Uterus (tissue), 3 donors: ENCODE measurements at regions not wholly inside any gene's neighbourhood (a gene's known extent, or its start where the extent isn't known, plus 50 kb on each side); places are given as distances from the start of the nearest gene placed in this dataset.
A peak's percentile ranks its signal among the peaks of the same experiment; 100 is the strongest.

Experiments
- DNase-seq, 2 donors: peaks; one replicate each; pipeline ENCODE4 v3.0.0-alpha.2; 2019 to 2020
- H3K27ac ChIP-seq, 2 donors: fragments of 200-600 bp; sonication (generic); 1 replicate in 1 of 2; 2 replicates in 1 of 2; pipeline ENCODE4 v1.5.1; 2016 to 2018
- H3K27me3 ChIP-seq, 2 donors: fragments of 200-600 bp; sonication (generic); one replicate each; pipeline ENCODE4 v1.5.1; 2018 to 2019; ENCODE audit warnings: control low read depth in 1 of 2
- H3K36me3 ChIP-seq, 2 donors: fragments of 200-600 bp; sonication (generic); one replicate each; pipeline ENCODE4 v1.5.1; 2019; ENCODE audit warnings: control low read depth in 1 of 2
- H3K4me1 ChIP-seq, 2 donors: fragments of 200-600 bp; sonication (generic); one replicate each; pipeline ENCODE4 v1.5.1; 2018 to 2019; ENCODE audit warnings: control low read depth in 1 of 2
- H3K4me3 ChIP-seq, 2 donors: fragments of 200-600 bp; sonication (generic); 1 replicate in 1 of 2; 2 replicates in 1 of 2; pipeline ENCODE4 v1.5.1; 2018 to 2019; ENCODE audit warnings: mild to moderate bottlenecking in 1 of 2
- H3K9me3 ChIP-seq, 2 donors: fragments of 200-600 bp; sonication (generic); one replicate each; pipeline ENCODE4 v1.5.1; 2019; ENCODE audit warnings: control low read depth in 1 of 2
- POLR2A ChIP-seq, 2 donors: fragments of 450-650 bp; IDR thresholded peaks; one replicate each; pipeline ENCODE4 v1.6.1; 2016; ENCODE audit warnings: antibody characterized with exemption in 2 of 2, mild to moderate bottlenecking in 1 of 2, moderate library complexity in 1 of 2
- intact Hi-C: fragments of 100-400 bp; cut with DNase I; formaldehyde crosslinking; loops from one replicate; pipeline ENCODE4 v1.15.1; 2023; ENCODE audit warnings: low total_unique reads
- TF ChIP-seq, protein P1 (sequence below), 4 experiments: fragments of 200-600 bp in 2 of 4; fragments of 450-650 bp in 2 of 4; sonication (generic) in 2 of 4; IDR thresholded peaks; one replicate each; pipeline ENCODE4 v1.5.1; 2016 to 2019; ENCODE audit warnings: antibody characterized with exemption in 4 of 4, mild to moderate bottlenecking in 2 of 4, moderate library complexity in 1 of 4
- donor health status: DM: yes; HTN: yes; CAD: no.

DNA sequence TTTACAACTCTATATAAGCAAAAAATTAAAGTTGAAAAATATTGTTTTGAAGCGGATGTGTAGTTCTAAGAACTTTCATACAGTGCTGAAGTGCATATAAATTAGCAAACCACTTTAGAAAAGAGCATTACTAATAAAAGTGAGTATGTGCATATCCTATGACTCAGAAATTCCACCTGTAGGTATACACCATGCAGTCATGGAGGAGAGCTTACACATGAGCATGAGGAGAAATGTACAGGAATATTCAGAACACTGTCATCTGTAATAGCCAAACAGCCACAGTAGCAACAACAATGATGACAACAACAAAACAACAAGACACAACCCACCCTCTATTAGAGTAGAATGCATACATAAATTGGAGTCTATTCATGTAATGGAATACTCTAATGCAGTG, 138.2 kb upstream of the ARRDC3 start:
- Histone ChIP-seq H3K36me3 (no peaks in the 10 kb centered on the region), H3K27ac (no peak overlapping the region), H3K4me3 (no peak overlapping the region), H3K27me3 (no peaks in the 10 kb centered on the region), H3K9me3 (no peaks in the 10 kb centered on the region), H3K4me1 (no peaks in the 10 kb centered on the region)
- TF ChIP-seq, protein P1, sequence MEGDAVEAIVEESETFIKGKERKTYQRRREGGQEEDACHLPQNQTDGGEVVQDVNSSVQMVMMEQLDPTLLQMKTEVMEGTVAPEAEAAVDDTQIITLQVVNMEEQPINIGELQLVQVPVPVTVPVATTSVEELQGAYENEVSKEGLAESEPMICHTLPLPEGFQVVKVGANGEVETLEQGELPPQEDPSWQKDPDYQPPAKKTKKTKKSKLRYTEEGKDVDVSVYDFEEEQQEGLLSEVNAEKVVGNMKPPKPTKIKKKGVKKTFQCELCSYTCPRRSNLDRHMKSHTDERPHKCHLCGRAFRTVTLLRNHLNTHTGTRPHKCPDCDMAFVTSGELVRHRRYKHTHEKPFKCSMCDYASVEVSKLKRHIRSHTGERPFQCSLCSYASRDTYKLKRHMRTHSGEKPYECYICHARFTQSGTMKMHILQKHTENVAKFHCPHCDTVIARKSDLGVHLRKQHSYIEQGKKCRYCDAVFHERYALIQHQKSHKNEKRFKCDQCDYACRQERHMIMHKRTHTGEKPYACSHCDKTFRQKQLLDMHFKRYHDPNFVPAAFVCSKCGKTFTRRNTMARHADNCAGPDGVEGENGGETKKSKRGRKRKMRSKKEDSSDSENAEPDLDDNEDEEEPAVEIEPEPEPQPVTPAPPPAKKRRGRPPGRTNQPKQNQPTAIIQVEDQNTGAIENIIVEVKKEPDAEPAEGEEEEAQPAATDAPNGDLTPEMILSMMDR (IDR thresholded peaks at IDR 0.05) = no peak
- TF ChIP-seq POLR2A (IDR thresholded peaks at IDR 0.05) = no peak
- intact Hi-C loops = no loop called here
- no peak for DNase-seq

GRCh38 chr5:91514400-91514799, 131.3 kb upstream of the ARRDC3 start:
- no peaks in the 10 kb centered on the region for H3K36me3 ChIP-seq
- no peaks in the 10 kb centered on the region for H3K9me3 ChIP-seq
- TF ChIP-seq, protein P1 (IDR thresholded peaks at IDR 0.05) = no peak
- TF ChIP-seq POLR2A (IDR thresholded peaks at IDR 0.05) = no peak
- H3K4me3 ChIP-seq = no peak overlapping the region
- no peaks in the 10 kb centered on the region for H3K4me1 ChIP-seq
- intact Hi-C loops = no loop called here
- no peaks in the 10 kb centered on the region for H3K27me3 ChIP-seq
- no peak overlapping the region for H3K27ac ChIP-seq
- DNase-seq = no peak

GRCh38 chr5:91503321-91503720, 120.2 kb upstream of the ARRDC3 start:
- TF ChIP-seq, protein P1 (IDR thresholded peaks at IDR 0.05) = no peak
- no peak for TF ChIP-seq POLR2A (IDR thresholded peaks at IDR 0.05)
- H3K4me1 ChIP-seq = no peaks in the 10 kb centered on the region
- intact Hi-C loops = no loop called here

DNA sequence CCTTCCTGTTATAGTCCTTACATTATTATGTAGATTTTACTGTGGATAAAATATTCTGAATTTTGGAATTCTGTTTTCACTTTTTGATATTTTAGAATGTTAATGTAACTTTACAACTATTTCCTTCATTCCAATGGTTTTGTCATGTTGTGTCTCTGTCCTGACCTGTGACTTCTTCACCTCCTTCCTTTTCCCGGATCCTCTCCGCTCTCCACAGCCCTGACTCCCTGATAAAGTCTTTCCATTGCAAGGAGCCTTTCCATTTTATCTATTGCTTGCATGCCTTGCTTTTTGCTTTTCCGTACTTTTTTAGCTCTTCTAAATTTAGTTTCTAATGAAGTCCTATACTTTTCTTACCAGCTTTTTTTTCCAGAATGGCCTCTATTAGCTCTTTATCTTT, 117.6 kb upstream of the ARRDC3 start:
- Histone ChIP-seq H3K36me3 (no peaks in the 10 kb centered on the region), H3K4me1 (no peaks in the 10 kb centered on the region), H3K9me3 (no peaks in the 10 kb centered on the region), H3K27ac (no peak overlapping the region), H3K27me3 (no peaks in the 10 kb centered on the region), H3K4me3 (no peak overlapping the region)
- no peak for DNase-seq
- TF ChIP-seq, protein P1 (IDR thresholded peaks at IDR 0.05) = no peak
- TF ChIP-seq POLR2A (IDR thresholded peaks at IDR 0.05) = no peak
- intact Hi-C loops = no loop called here

More at GRCh38 chr5:91503321-91503720, 120.2 kb upstream of the ARRDC3 start:
- Histone ChIP-seq H3K27me3 (no peaks in the 10 kb centered on the region), H3K9me3 (no peaks in the 10 kb centered on the region), H3K4me3 (no peak overlapping the region), H3K27ac (no peak overlapping the region), H3K36me3 (no peaks in the 10 kb centered on the region)
- no peak for DNase-seq

DNA sequence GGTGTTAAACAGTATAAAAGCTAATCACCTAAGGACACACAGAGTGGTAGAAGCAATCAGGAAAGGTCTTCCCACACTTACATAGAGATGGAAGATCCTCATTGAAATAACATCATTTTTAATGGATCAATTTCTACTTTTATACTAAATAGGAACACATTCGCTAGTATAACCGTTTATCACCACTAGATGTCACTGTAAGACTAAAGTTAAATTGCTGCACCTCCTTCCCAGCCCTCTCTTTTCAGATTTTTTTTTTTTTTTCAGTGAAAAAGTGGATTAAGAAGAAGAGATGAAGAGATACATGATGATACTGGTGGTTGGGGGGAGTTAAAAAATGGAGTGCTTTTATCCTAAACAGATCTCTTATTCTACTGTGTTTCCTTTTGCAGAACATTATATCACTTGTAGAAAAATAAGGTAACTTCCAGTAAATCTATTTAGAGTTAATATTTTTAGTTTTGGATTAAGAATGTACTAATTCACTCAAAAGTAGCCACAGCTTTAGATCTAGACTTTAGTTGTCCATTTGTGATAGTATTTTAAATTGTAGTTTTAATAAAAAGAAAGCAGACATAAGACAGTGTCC, 116.9 kb upstream of the ARRDC3 start:
- TF ChIP-seq, protein P1 (IDR thresholded peaks at IDR 0.05) = peak; percentile 38 to 56 (median 52)
- TF ChIP-seq POLR2A (IDR thresholded peaks at IDR 0.05) = no peak
- no peaks in the 10 kb centered on the region for H3K36me3 ChIP-seq
- no peaks in the 10 kb centered on the region for H3K9me3 ChIP-seq
- no peaks in the 10 kb centered on the region for H3K4me1 ChIP-seq
- intact Hi-C loops = no loop called here
- no peak overlapping the region for H3K4me3 ChIP-seq
- DNase-seq = no peak
- no peaks in the 10 kb centered on the region for H3K27me3 ChIP-seq
- H3K27ac ChIP-seq = no peak overlapping the region
